ENCODE measurements at regions not wholly inside any gene's neighbourhood (a gene's known extent, or its start where the extent isn't known, plus 50 kb on each side); places are given as distances from the start of the nearest gene placed in this dataset.

DNA sequence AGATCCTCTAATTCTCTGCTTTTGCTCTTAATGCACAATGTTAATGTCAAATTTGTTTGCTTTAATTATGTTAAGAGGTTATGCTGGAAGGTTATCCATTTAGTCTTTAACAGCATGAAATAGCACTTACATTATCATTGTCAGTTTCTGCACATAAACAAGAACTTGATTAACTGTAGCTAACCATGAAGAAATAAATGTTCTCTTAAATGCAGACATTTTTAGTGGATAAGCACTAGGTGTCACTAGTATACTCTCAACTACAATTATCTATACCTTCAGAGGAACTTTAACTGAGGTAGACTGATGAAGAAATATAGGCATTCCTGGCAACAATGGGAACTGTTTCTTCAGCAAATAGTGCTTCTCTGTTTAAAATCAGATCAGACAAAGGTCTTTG, 178.8 kb upstream of the CHST9 start:
- H3K9me3 ChIP-seq (ENCODE audit: control insufficient read depth, low read depth, low read length), result no peaks in the 10 kb centered on the region
- no peak overlapping the region for H3K27ac ChIP-seq (ENCODE audit: insufficient read length, low read depth, low read length)
- H2BK5ac ChIP-seq (ENCODE audit: insufficient read length, low read length), result no peak overlapping the region
- no peaks in the 10 kb centered on the region for H3K79me2 ChIP-seq (ENCODE audit: insufficient read depth, low read length)
- H4K5ac ChIP-seq (ENCODE audit: insufficient read length, low read depth, low read length), result no peak overlapping the region
- Mint-ChIP-seq H3K4me1 (no peaks in the 10 kb centered on the region), H3K9me3 (no peaks in the 10 kb centered on the region), H3K36me3 (ENCODE audit: insufficient read depth in 1 of 3, low read depth in 3 of 3) (no peaks in the 10 kb centered on the region), H3K4me3 (no peak overlapping the region), H3K27ac (no peak overlapping the region), H3K27me3 (ENCODE audit: low read depth) (no peaks in the 10 kb centered on the region)
- H2BK20ac ChIP-seq (ENCODE audit: low read depth, low read length, poor library complexity, severe bottlenecking), result no peak overlapping the region
- no peaks in the 10 kb centered on the region for H3K79me1 ChIP-seq (ENCODE audit: insufficient read depth, low read depth, low read length, poor library complexity, severe bottlenecking)
- no peak overlapping the region for H3K56ac ChIP-seq (ENCODE audit: insufficient read length, low read depth, low read length)
- no peak overlapping the region for H2AK5ac ChIP-seq (ENCODE audit: insufficient read length, low read length)
- no peak overlapping the region for H2BK12ac ChIP-seq (ENCODE audit: insufficient read length, low read depth, low read length)
- H4K91ac ChIP-seq (ENCODE audit: insufficient read length, low read depth, low read length), result no peak overlapping the region
- H2AFZ ChIP-seq (ENCODE audit: low read length), result no peak overlapping the region
- no peak overlapping the region for H3K23ac ChIP-seq (ENCODE audit: insufficient read length, low read depth, low read length)
- H2BK15ac ChIP-seq (ENCODE audit: low read depth, low read length), result no peak overlapping the region
- no peak overlapping the region for H3T11ph ChIP-seq (ENCODE audit: low read length)
- H2BK120ac ChIP-seq (ENCODE audit: low read depth, low read length, poor library complexity, severe bottlenecking), result no peak overlapping the region
- no peaks in the 10 kb centered on the region for H3K27me3 ChIP-seq (ENCODE audit: insufficient read depth, low read length)
- H4K20me1 ChIP-seq (ENCODE audit: control insufficient read depth, insufficient read depth, insufficient read length), result no peaks in the 10 kb centered on the region
- no peak overlapping the region for H4K8ac ChIP-seq (replicated peaks; ENCODE audit: insufficient read length, low read depth, low read length)
- DNase-seq, result no peak
- H3K23me2 ChIP-seq (ENCODE audit: insufficient read length, low read depth, low read length, poor library complexity, severe bottlenecking), result no peaks in the 10 kb centered on the region
- TF ChIP-seq, protein P1, sequence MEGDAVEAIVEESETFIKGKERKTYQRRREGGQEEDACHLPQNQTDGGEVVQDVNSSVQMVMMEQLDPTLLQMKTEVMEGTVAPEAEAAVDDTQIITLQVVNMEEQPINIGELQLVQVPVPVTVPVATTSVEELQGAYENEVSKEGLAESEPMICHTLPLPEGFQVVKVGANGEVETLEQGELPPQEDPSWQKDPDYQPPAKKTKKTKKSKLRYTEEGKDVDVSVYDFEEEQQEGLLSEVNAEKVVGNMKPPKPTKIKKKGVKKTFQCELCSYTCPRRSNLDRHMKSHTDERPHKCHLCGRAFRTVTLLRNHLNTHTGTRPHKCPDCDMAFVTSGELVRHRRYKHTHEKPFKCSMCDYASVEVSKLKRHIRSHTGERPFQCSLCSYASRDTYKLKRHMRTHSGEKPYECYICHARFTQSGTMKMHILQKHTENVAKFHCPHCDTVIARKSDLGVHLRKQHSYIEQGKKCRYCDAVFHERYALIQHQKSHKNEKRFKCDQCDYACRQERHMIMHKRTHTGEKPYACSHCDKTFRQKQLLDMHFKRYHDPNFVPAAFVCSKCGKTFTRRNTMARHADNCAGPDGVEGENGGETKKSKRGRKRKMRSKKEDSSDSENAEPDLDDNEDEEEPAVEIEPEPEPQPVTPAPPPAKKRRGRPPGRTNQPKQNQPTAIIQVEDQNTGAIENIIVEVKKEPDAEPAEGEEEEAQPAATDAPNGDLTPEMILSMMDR (conservative IDR thresholded peaks at IDR 0.05), result peak; percentile 58
- no peak overlapping the region for H3K9ac ChIP-seq (ENCODE audit: extremely low read depth, insufficient read length, low read length)
- no peak overlapping the region for H3K4me2 ChIP-seq (ENCODE audit: insufficient read depth, insufficient read length, low read length)
- H3K18ac ChIP-seq (ENCODE audit: insufficient read length, low read depth, low read length), result no peak overlapping the region
- H3K4me1 ChIP-seq (ENCODE audit: insufficient read depth, low read length), result no peaks in the 10 kb centered on the region
- H3K14ac ChIP-seq (ENCODE audit: insufficient read depth, low read length), result no peak overlapping the region
- no peak overlapping the region for H3K4ac ChIP-seq (ENCODE audit: low read depth, low read length)
